Ramos (cell line): ENCODE measurements at regions not wholly inside any gene's neighbourhood (a gene's known extent, or its start where the extent isn't known, plus 50 kb on each side); places are given as distances from the start of the nearest gene placed in this dataset.
"Not testable (repeated sequence)": the region's sequence is repeated elsewhere in the genome, so short reads cannot be mapped to it uniquely, and the experiment has no call there.

Experiments
- in situ Hi-C: fragments of 300-500 bp; cut with MboI; formaldehyde crosslinking; loops from one replicate; pipeline ENCODE4 v1.14.3; 2022; ENCODE audit warnings: low sequenced_read_pairs; ENCODE audit not compliant: unreplicated experiment

DNA sequence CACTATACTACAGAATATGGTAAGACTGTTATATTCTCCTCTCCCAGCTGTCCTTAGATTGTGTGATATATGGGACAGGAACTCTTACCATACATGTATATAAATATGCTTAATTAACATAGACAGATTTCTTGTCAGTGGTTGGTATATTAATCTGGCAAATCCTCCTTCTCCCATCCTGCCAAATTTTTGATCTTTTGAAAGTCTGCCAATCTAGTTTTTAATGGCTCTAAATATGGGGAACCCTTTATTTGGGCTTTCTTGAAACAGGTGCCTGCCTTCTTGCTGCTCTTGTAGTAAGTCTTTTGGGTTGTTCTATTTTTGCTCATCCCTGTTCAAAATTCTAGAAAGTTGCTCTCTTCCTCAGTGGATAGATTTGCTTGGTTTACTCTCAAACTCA is 63.5 kb downstream of the SPATA31D1 start:
- in situ Hi-C loops, result no loop called here

DNA sequence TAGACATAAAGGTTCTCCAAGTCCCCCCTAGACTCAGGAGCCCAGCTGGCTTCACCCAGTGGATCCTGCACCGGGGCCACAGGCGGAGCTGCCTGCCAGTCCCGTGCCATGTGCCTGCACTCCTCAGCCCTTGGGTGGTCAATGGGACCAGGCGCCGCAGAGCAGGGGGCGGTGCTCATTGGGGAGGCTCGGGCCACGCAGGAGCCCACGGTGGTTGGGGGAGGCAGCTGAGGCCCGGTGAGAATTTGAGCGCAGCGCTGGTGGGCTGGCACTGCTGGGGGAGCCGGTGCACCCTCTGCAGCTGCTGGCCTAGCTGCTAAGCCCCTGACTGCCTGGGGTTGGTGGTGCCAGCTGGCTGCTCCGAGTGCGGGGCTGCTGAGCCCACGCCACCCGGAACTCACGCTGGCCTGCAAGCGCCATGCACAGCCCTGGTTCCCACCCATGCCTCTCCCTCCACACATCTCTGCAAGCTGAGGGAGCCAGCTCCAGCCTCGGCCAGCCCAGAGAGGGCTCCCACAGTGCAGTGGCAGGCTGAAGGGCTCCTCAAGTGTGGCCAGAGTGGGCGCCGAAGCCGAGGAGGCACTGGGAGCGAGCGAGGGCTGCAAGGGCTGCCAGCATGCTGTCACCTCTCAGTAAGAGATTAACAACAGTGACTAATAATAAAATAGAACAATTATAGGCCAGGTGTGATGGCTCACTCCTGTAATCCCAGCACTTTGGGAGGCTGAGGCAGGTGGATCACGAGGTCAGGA is 65.9 kb downstream of the SPATA31D1 start:
- in situ Hi-C loops, result no loop called here

DNA sequence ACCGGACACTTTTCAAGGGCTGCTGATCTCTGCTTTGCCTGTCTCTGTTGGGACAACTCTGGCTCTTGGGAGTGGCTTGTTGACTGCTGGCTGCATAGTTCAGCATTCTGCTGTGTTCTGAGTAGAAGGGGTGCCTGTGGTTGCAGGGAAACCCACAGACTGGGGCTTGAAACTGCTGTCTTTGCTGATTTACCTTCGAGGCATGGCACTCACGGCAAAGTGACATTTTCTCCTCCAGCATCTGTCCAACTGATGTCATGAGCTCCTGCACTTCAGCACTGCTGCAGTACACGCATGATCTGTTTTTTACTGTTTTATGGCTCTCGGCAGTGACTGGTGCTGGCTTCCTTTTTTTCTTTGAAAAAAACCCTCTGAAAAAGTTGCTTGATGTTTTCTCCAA is 69.2 kb downstream of the SPATA31D1 start:
- in situ Hi-C loops, result no loop called here

DNA sequence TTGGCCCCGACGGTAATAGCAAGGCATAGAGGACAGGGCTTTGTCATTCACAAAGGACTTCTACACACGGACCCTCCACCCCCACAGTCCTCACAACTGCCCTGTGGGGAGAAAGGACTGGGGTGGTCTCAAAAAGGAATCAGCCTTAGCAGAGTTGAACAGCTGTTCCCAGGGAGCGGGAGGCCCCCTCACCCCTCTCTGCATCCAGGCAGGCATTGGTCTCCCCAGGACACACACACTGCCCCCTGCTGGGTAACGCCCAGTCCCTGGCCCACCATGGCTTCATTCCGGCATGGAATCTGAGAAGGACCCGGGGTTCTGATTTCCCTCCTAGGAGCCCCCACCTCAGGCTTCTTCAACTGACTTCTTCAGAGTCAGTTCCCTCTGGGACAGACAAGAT is 73.2 kb downstream of the SPATA31D1 start:
- in situ Hi-C loops, result not testable (repeated sequence)

DNA sequence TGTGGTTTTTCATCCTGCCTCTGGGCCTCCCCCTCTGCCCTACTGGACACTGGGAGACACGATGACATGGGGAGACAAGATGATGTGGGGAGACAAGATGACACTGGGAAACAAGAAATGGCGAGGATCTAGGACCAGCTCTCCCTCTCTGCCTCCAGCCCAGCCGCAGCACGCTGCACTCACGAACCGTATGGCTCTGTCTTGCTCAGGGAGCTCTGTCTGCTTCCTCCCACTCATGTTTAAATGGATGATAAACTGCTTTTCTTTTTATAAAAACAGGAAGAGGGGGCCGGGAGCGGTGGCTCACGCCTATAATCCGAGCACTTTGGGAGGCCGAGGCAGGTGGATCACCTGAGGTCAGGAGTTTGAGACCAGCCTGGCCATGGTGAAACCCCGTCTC is 73.7 kb downstream of the SPATA31D1 start:
- in situ Hi-C loops, result no loop called here

DNA sequence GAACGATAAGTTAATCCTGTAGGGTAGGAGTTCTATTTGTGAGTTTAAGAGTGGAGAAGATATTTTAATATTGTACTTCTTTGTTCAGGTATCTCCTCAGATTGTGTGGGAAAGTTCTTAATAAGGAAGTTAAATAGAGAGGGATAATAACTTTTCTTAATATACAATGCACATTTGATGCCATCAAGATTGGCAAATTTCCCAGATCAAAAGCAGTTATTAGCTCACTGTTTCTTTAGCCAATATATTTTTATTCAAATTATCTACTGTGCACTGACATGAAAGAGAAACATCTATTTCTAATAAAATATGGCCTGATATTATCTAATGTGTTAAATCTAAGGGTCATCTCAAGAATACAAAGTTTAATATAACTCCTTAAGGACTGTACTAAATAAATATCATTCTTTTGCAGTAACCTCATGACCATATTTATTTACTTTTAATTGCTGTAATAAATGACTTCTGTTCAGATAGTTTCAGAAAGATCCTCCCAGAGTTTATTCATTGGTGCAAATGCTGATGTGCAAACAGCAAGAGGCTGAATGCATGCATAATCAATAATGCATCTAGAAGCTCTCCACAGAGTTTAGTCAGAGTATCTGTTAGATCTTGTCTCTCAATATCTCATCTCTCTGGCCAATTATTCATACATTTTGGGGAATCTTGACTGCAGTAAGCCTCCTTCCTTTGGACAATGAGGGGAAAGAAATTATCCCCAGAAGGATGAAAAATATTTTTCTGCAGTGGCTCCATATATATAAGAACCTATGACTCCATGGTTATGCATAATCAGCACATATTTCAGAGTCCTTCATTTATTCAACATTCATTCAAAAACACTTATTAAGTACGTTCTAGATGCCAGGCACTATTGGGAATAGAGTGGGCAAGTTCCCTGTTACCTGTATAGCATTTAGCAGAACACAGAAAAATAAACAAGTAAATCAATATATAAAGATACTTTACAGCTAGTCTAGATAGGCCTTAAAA is 85.3 kb downstream of the SPATA31D1 start:
- in situ Hi-C loops, result no loop called here

DNA sequence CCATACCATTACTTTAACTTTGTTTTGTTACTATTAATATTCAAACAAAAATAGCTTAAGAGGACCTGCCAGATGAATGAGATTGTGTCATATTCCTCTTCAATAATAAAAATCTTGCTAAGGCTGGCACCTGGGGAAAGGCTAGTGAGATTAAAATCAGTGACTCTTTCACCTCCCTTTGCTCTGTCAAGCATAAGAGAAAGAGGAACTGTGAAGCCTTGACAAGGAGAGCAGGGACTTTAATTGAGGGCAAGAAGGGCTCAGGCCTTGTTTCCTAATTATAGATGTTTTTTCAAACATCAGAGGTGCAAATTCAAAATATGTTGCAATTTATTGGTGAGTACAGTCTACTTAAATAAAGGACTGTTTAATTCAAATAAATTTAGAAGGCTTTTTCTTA is 91.7 kb downstream of the SPATA31D1 start:
- in situ Hi-C loops, result no loop called here

DNA sequence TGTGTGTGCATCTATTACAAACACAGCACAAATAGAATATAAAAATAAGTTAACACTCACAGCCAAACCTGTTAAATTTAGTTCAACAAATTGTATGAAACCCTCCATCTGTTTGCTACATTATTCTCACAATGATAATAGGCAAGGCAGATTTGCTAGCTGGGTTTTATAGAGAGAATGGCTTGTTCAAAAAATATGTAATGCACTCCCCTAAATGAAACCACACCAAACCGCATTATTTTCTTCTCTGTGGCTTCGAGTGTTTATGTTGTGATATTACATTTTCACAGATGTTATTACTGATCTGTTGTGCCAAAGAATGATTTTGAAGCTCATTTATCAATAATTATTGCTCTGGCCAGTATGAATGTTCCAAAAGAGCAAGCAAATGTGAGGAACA is 92.9 kb downstream of the SPATA31D1 start:
- in situ Hi-C loops, result no loop called here

DNA sequence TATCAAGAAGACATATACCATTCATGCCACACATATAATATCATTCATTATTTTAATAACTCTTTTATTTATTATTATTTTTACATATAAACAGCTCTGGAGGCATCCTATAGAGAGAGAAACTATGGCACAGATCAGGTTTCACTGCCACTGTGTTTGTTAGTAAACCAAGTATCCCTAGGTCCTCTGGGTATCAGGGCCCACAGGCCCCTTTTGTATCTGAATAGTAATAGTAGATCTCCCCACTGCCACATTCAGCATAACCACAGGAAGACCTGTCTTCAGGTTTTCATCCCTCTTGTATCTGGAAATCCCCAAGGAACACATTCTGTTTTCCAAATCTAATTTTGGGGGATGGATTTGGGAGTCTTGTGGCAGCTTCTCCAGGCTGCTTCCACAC is 94.0 kb downstream of the SPATA31D1 start:
- in situ Hi-C loops, result no loop called here

DNA sequence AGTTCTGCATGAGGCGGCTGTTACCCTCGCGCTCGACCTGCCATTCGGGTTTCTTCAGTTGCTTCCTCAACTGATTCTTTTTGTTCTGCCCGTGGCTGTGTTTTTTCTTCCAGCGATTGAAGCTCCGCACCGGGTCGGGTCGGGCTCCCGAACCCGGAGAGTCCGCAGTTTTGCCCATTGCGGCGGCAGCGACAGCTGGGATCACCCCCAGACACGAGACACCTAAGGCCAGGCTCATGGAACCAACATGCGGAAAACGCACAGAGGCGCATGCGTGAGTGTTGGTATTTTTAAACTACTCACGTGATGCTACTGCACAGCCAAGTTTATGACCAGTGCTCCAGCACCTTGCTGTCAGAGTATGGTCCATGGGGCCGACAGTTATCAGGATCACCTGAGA is 100.0 kb downstream of the SPATA31D1 start:
- in situ Hi-C loops, result no loop called here

DNA sequence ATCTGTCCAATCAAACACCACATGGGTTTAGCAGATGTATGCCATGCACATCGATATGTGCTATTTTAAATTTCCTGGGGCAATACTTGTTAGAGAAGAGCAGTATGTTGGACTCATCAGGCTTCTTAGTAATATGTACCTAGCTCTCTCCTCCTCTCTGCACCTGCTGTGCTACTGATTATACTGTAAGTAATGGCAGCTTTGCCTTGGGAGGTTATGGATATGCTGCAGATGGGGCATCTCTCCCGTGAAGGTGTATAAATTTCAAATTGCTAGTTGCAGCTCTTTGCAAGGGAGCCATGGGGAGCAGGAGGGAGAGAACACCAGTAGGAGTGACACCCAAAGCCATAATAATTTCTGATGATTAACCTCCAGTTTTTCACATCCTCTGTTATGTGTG is 101.5 kb downstream of the SPATA31D1 start:
- in situ Hi-C loops, result no loop called here

DNA sequence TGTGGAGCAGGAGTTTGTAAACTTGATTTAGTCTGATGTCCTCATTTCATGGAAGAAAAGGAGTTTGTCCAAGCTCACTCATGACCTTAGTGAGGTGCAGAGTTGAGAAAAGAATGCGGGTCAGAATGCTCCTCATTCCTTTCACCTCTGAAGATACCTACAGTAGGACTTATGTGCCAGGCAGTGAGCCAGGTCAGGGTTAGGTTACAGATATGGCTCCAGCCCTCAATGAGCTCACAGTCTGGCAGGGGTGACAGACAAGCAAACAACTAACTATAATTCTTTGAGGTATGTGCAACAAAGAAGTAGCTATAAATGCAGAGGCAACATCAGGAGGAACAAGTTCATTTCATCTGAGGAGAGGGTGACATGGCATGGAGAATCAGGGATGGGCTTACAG is 102.5 kb downstream of the SPATA31D1 start:
- in situ Hi-C loops, result no loop called here

DNA sequence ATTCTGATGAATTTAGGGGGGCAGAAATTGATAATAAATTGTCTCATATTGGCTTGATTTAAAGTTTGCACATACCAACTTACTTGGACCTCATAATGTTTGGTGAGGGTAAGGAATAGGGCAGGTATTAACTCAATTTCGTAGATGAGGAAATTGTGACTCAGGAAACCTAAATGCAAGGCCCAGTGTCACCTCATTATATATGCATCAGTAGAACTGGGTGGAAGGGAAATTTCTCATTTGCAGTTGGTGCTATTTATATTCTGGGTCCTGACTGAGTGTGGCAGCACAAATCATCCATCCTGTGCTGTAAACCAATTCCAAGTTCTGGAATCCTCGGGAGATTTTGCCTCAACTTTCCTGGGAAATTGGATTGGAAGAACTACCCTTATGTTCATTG is 103.0 kb downstream of the SPATA31D1 start:
- in situ Hi-C loops, result no loop called here

DNA sequence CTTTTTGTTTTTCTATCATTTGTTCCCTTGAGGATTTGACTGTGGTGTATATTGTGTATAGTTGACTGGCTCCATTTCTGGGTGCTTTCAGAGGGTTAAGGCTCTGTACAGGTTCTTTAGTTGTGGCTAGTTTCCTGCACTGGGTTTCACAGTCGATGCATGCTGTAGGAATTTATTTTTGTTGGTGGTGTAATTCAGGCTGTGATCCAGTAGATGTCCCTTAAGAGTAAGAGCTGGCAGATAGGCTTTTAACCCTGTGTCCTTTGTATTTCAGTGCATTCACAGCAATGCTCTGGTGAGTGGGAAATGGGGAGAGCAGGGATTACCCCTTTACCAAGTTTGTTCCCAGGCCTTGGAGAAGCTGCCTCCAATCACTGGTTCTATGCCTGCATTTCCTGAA is 112.9 kb downstream of the SPATA31D1 start:
- in situ Hi-C loops, result no loop called here

DNA sequence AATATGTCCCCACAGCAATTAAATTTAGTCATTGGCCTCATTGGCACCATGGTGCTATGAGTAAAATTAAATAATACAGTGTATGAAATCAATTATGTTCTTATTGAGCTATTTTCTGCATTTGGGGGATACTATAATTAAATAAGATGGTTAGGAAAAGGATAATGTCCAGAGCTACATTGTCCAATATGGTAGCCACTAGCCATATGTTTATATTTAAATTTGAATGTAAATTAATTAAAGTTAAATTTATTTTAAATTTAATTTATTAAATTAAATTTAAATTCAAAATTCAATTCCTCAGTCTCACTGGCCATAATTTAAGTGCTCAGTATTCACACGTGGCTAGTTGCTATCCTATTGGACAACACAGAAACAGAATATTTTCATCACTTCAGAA is 115.7 kb downstream of the SPATA31D1 start:
- in situ Hi-C loops, result no loop called here

DNA sequence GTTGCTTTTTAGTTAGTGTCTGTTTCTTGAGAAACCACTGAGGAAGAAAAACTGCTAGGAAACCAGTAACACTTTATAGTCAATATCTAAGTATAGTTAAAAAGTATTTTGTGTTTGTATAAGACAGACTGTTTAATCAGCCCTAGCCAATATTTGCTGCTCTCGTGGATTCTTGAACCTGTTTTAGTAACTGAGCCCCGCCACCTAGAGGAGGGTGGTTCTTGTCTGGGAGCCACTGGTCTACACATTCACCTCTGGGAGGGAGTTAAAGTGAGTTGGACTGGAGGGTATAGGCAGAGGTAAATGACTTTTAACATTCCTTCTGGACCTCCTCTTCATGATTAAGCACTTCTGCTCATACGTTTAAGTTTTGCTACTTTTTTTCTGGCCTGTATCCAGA is 117.2 kb downstream of the SPATA31D1 start:
- in situ Hi-C loops, result no loop called here

DNA sequence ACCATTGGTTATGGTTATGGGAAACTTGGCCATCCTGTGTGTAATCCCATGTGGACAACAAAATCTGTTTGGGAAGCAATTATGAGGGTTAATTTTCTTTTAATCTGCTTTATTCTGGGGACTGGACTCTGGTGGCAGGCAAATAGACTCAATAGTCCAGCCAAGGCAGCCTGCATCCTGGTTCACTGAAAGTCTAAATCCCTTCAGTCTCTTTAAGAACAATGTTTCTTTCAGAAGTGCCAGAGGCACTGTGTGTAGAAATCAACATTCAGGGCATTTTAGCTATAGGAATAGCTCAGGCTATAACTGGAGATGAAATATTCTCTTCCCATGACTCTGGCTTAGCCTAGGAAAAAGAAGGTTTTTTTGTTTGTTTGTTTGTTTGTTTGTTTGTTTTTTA is 118.0 kb downstream of the SPATA31D1 start:
- in situ Hi-C loops, result no loop called here

DNA sequence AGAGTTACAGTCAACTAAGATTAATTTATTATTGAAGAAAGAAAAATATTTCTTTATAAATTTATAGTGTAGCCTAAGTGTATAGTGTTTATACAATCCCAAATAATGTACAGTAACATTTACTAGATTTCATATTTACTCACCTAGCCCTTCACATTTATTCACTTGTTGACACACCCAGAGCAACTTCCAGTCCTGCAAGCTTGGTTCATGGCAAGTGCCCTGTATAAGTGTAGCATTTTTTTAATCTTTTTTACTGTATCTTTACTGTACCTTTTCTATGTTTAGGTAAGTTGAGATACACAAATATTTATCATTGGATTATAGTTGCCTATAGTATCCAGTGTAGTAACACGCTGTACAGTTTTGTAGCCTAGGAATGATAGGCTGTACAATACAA is 119.9 kb downstream of the SPATA31D1 start:
- in situ Hi-C loops, result no loop called here

DNA sequence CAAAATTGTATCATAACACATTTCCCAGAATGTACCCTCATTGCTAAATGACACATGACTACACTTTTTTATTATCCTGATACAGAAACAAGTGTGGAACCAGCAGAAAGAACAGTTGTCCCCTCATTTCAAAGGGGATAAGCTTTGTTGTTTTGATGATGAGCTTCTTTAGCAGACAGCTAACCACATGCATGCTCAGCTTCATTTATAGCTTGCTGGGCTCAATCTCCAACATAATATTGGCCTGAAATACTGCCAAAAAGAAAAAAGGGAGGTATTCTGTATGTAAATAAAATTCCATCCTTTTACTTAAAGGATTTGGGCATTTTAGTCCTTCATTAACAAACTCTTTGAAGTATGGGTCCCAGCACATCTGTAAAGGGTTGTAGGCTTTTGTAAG is 120.4 kb downstream of the SPATA31D1 start:
- in situ Hi-C loops, result no loop called here

DNA sequence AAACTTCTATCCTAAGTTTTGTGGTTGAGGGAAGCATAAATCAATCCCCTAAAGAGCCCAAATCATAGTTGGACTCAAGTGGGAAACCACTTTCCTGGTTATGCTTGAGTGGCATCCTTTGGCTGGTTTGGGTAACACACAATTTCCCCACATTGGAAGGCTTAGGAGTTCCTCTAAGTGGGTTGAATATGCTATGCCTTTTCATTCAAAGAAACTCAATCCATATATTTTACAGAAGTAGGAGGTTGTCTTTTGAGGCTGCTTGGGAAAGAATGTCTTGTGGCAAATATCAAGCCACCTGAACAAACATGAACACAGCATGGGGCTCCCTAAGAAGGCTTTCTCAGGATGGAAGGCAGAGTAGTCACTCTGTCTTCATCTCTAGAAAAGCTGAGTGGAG is 121.1 kb downstream of the SPATA31D1 start:
- in situ Hi-C loops, result no loop called here

DNA sequence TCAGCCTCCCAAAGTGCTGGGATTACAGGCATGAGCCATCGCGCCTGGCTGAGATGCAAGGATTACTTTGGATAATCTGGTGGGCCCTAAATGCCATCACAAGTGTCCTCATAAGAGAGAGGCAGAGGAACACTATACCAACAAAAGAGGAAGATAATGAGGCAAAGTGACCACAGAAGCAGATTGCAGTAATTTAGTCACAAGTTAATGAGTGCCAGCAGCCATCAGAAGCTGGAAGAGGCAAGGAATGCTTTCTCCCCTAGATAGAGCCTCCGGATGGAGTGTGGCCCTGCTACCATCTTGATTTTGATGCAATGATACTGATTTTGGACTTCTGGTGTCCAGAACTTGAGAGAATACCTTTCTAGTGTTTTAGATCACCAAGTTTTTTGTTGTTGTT is 122.3 kb downstream of the SPATA31D1 start:
- in situ Hi-C loops, result no loop called here
